Fibroblast of peridontal ligament (primary cell): ENCODE measurements at regions not wholly inside any gene's neighbourhood (a gene's known extent, or its start where the extent isn't known, plus 50 kb on each side); places are given as distances from the start of the nearest gene placed in this dataset.
"Not testable (repeated sequence)": the region's sequence is repeated elsewhere in the genome, so short reads cannot be mapped to it uniquely, and the experiment has no call there.

Experiments
- DNase-seq: peaks from one replicate; pipeline ENCODE4 v3.0.0-alpha.2; 2010; ENCODE audit errors: extremely low read depth

- DNase-seq: no peak
Measured at GRCh38 chr1:8144323-8144722, 118.2 kb upstream of the ERRFI1 start.

DNA sequence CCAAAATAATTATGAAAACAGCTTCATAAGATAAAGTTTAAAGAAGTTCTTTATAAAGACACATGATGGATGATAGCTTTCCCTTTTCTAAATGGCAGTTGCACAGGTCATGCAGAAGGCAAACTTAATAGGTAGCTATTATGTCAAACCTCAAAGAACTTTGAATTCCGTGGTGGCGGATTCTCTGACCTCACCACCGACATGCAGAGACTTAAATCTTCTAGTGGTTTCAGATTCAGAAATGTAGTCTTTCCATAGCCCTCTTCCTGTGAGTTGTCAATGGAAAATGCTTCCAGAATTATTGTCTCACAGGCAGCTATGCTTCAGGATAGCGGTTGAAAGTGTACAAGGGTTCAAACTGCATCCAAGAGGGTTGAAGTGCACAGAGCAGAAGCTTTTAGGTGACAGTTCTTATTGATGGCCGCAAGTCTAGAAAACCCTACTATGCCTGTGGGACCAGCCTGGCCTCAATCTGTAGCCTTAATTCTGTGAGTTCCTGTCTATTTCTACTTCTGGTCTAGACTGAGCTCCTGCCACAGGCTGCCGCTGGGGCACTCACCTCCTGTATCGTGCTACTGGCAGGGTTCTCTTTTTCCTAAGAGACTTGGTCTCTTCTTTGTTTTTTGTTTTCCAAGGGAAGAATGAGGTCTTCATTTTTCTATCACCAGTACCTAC is 117.0 kb upstream of the ERRFI1 start:
- peak; percentile 48 for DNase-seq

- DNase-seq: no peak
Measured at GRCh38 chr1:8139941-8140340, 113.8 kb upstream of the ERRFI1 start.

DNA sequence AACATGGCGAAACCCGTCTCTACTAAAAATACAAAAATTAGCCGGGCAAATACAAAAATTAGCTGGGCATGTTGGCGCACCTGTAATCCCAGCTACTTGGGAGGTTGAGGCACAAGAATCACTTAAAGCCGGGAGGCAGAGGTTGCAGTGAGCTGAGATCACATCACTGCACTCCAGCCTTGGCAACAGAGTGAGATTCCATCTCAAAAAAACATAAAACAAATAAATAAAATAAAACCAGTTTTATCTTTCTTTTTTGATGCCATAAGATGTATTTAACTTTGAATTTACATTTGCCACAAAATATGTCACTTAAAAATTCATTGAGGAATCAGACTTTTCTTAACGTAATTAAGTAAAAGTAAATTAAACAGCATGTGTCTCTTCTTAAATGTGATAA is 113.3 kb upstream of the ERRFI1 start:
- no peak for DNase-seq

GRCh38 chr1:8138673-8139072 is 112.6 kb upstream of the ERRFI1 start:
- no peak for DNase-seq

- peak; percentile 96 for DNase-seq
Measured at GRCh38 chr1:8137481-8138244, 111.6 kb upstream of the ERRFI1 start.

- DNase-seq: no peak
Measured at GRCh38 chr1:8136766-8137165, 110.7 kb upstream of the ERRFI1 start.

GRCh38 chr1:8135250-8135649 is 109.1 kb upstream of the ERRFI1 start:
- DNase-seq: no peak

GRCh38 chr1:8134546-8135235 is 108.6 kb upstream of the ERRFI1 start:
- DNase-seq: peak; percentile 80

DNA sequence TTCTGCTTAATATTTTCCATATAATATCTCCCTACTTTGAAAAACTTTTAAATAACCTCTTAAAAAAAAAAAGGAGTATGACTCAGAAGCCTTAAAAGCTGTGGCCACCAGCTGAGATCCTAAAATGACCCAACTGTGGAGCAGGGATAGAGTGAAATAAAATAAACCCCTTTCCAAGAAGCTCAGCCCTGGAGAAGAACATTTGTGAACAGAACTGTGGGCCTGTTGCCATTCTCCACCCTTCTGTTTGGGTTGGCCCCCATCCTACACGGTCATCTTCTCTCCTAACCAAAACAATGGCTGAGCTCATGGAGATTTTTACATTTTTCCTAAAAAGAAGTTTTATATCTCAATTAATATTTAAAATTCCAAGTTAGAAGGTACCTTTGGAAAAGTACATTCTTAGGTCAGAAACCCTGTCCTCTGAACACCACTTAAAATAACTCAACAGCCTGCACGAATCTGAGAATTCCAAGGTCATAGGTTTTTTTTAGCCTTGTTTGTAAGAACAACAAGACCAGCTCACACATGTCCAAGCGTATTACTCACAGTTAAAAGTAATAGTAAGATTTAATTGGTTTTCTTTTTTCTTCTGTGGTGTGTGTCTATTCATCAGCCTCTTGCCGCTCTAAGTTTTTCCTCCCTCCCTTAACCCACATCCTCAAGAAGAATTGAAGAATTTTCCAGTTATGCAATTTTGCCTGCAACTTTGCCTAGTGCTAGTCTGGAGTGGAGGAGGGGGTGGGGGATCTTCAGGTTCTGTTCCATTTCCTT is 107.7 kb upstream of the ERRFI1 start:
- DNase-seq: peak; percentile 96

DNA sequence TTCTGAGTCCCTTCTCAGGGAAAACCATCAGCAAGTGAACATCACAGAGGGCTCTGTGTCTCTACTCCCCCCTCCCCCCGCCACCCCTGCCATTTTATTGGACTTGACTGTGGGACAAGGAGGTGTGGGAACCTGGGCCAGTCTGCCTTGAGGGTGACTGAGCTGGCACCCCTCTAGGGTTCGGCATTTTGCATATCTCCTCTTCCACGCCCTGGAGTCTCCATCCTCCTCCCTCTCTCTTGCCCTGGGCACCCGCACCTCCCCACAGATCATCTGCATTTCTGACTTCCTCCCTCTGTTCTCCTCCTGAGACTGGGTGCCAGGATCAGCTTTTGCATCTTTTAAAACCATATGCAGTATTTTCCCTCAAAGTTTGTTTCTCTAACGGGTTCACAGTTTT is 107.1 kb upstream of the ERRFI1 start:
- no peak for DNase-seq

- peak; percentile 50 for DNase-seq
Measured at GRCh38 chr1:8127171-8127641, 101.1 kb upstream of the ERRFI1 start.

DNA sequence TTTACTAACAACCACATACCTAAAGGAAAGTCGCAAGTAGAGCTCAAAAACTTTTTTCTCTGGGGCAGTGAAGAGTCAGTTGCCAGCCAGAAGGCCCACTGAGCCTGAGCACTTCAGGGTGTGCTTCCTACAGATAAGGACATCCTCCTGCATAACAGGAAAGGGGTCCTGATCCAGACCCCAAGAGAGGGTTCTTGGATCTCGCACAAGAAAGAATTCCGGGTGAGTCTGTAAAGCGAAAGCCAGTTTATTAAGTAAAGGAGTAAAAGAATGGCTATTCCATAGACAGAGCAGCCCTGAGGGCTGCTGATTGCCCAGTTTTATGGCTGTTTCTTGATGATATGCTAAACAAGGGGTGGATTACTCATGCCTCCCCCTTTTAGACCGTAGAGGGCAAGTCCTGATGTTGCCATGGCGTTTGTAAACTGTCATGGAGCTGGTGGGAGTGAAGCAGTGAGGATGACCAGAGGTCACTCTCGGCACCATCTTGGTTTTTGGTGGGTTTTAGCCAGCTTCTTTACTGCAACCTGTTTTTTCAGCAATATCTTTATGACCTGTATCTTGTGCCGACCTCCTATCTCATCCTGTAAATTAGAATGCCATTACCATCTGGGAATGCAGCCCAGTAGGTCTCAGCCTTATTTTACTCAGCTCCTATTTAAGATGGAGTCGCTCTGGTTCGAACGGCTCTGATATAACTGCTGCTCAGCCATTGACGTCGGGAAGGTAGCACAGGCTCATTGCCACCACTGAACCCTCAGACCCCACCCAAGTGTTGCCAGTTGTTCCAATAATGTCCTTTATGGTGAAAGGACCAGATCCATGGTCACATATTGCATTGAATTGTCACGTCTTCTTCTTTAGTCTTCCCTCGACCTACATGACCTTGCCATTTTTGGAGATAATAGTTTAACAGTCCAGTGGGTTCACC is 96.6 kb upstream of the ERRFI1 start:
- DNase-seq: peak; percentile 49

- DNase-seq: no peak
Measured at GRCh38 chr1:8122160-8122476, 96.0 kb upstream of the ERRFI1 start.

DNA sequence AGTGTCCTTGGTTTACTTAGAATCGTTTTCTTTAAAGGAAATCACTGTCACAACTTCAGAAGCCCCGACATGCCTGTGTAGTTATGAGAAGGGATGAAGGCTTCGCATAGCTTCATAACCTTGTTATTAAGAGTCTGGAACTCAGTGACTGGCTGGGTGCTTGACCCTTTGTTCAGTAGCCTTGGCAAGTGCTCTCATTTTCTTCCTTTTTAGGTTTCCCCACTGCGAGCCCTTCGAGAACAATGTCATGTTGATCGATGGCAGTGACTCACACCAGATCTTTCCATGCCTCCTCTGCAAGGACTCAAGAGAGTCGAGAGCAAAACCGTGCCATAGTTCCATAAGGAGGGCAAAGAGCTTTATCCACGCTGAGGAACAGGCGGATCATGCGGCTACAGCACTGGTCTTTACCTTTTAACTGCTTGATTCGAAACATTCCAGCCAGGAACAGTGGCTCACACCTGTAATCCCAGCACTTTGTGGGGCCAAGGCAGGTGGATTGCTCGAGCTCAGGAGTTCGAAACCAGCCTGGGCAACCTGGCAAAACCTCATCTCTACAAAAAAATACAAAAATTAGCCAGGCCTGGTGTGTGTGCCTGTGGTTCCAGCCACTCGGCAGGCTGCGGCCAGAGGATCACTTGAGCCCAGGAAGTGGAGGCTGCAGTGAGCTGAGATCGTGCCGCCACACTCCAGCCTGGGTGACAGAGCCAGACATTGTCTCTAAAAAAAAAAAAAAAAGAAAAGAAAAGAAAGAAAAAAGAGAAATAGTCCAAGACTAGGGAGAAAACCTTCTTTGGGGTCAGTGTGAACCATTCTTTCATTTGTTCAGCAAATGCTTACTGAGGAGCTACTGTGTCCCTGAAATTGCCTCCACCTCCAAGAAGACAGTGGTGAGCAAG is 95.4 kb upstream of the ERRFI1 start:
- DNase-seq: peak; percentile 27

- peak; percentile 8 for DNase-seq
Measured at GRCh38 chr1:8120693-8121260, 94.7 kb upstream of the ERRFI1 start.

DNA sequence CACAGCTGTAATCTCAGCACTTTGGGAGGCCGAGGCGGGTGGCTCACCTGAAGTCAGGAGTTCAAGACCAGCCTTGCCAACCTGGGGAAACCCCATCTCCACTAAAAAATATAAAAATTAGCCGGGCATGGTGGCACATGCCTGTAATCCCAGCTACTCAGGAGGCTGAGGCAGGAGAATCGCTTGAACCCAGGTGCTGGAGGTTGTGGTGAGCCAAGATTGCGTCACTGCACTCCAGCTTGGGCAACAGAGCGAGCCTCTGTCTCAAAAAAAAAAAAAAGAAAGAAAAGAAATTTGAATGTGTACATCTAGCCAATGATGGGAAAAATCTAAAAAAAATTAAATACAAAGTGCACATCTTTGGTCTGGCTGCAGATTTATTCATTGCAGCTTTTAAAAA is 92.6 kb upstream of the ERRFI1 start:
- not testable (repeated sequence) for DNase-seq

DNA sequence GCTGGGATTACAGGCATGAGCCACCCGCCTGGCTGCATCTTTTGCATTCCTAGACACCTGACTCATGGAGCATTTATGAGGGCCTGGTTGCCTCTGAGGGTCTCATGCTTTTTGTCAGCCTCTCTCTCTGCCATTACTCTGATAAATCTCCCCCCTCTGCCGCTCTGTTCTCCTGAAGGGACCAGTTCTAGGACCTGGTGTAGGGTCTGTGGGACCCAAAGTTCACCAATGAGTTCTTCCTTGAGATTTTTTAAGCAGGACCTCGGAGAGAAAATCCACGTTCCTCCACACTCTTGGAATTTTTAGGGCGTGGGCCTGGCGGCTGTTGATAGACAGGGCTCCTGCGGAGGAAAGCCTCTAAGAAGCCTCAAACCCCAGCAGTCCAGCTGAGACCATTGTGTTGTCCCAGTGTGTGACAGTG is 91.9 kb upstream of the ERRFI1 start:
- no peak for DNase-seq

GRCh38 chr1:8116894-8117264 is 90.8 kb upstream of the ERRFI1 start:
- DNase-seq: peak; percentile 95

DNA sequence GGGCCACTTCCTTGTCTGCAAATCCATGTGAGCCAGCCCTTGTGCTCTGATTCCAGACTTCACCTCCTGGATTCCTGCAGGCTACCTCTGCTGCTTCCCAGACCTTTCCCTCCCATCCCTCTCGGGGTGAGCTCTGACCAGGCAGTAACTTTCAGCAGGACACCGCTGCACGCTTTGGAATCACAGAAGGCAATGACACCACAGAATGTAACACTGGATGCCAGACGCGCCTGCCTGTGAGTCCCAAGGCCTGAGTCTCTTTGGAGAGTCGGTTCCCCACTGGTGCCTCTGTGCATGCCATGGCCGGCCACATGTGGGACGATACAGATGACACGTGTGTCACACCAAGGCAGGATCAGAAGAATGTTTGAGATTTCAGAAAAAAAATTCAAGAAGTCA is 89.7 kb upstream of the ERRFI1 start:
- DNase-seq: no peak
